GM19455 (cell line): ENCODE measurements at regions not wholly inside any gene's neighbourhood (a gene's known extent, or its start where the extent isn't known, plus 50 kb on each side); places are given as distances from the start of the nearest gene placed in this dataset.

Source experiments
- ATAC-seq: cut with Tn5 transposase; IDR thresholded peaks from one replicate; pipeline ENCODE4 v1.9.1; 2021; ENCODE audit not compliant: unreplicated experiment

DNA sequence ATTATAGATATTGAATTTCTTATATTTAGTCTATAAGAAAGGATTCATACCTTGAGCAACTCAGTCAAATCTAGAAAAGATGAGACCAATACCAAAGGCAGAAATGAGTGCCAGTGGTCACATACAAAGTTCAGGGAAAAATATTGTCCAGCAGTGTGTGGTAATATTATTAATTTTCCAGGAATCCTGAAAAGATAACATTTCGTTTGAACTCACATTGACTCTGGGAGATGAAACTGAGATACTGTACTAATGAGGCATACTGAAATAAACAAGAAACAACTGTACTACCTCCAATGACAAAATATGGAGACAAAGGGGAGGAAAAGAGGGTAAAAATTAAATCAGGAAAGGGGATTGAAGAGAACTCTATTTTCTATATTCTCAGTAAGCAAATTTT is 212.4 kb downstream of the TRAM1L1 start:
- ATAC-seq: no peak

DNA sequence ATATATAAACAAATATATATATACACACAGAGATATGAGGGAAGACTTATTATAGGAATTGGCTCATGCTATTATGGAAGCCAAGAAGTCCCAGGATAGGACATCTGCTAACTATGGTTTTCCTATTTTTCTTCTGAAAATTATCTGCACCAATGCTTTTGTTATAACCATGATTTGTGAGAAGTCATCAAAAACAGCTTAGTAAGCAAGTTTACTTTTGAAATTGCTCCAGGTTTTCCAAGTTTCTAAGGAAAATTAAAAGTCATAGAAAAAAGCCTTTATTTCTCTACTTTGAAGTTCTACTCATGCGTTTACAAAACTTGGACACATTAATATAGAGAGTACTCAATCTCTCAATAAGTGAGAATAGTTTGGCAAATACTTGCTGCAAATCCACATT is 213.1 kb downstream of the TRAM1L1 start:
- no peak for ATAC-seq

DNA sequence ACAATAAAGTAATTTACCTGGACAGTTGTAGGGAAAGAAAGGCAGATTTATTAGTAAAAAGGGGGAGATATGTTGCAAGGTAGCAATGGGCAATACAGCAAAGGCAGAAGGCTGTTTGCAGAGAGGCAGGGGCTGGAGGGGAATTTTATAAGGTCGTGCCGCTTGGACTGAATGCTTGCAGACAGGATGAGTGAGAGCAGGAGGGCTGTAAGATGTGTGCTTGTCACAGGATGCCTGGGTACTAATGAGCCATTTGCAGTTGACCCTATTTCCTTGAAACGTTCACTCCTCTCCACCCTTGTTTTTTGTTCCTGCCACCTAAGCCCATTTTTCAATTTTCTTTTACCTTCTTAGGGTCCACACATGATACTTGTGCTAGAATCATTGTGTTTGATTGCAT is 214.7 kb downstream of the TRAM1L1 start:
- no peak for ATAC-seq

DNA sequence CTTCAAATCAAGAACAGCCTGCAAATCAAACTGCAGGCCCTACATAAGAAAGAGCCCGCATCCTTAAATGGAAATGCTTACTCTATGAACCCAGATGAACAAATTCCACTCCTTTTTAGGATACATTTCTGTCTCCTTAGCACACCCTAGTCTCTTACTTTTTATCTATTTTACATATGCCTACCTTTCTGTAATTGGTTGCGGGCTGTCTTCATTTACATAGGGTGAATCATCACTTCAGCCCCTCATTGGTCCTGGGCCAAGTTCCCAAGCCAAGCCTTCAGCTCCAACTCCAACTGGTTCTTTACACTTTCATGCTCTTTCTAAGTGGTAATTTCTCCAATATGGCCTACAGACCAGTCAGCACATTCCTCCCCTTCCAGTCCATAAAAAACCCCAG is 219.3 kb downstream of the TRAM1L1 start:
- no peak for ATAC-seq

DNA sequence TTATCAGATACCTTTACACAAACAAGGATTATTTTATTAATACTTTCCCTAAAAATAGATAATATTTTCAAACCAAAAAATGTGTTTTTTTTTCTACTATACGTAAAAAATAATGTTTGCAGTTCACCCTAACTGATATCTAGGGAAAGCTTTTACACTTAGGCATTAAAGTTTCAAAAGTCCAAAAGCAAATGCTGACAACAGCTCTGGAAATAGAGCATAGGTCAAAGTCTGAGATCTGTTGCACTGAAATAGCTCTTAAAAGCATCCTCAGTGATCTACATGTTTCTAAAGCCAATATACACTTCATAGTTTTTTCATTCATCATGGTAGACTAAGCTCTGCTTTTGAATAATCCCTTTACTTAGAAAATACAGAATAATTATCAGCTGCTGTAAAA is 222.8 kb downstream of the TRAM1L1 start:
- ATAC-seq: no peak

DNA sequence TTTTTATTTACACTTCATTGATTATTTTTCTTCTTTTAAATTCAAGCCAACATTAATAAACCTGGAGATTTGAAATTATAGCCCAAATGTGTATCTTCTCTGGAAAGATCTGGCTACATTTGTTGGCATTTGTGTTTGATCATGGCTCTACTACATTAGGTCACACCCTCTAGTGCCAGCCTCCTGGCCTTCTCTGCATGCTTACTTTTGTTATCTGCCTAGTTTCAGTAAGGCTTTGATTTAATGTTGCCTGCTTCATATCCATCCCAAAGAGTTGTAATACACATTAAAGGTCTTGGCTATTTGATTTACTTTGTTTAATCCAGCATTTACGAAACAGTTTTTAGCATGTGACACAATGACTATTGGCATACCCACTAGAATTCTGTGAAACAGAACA is 224.5 kb downstream of the TRAM1L1 start:
- no peak for ATAC-seq

DNA sequence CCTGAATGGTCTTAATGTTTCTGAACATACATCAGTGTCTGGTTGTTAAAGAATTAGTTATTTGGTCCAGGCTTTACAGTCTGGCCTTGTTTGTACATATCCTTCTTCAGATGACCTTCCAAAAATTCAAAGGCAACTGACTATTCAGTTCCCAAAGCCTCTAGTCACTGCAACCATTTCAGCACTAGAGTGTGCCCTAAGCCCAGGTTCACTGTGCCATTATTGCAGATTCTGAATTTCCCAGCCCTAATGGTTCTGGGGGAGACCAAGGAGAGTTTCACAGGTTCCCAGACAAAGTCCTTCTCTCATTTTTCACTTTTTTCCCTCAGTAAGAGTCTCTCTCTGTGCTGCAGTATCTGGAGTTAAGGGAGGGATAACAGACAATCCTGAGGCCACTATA is 235.8 kb downstream of the TRAM1L1 start:
- ATAC-seq: no peak

DNA sequence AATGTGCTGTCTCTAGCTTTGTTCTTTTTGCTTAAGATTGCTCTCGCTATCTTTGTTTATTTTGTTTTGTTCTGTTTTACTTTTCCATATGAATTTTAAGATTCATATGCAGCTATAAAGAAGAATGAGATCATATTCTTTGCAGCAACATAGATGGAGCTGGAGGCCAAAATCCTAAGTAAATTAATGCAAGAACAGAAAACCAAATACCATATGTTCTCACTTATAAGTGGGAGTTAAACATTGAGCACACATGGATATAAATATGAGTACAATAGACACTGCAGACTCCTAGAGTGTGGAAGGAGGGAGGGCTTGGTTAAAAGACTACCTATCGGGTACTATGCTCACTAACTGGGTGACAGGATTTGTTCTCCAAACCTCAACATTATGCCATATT is 237.8 kb downstream of the TRAM1L1 start:
- no peak for ATAC-seq

DNA sequence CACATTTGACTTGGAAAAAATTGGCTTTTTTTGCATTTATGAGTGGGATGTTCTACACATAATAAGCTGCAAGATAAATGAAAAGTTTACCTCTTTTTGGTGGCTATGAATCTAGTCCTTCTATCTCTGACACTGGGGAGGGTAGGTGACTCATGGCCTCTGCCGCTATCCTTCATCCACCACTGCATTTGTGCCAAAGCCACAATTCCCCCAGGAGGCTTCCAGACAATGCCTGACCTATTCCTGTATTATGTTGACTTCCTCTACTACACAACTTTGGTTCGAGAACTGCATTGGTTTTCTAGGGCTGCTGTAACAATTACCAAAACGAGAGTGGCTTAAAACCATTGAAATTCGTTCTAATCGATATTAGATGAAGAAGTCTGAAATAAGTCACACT is 245.6 kb downstream of the TRAM1L1 start:
- no peak for ATAC-seq

DNA sequence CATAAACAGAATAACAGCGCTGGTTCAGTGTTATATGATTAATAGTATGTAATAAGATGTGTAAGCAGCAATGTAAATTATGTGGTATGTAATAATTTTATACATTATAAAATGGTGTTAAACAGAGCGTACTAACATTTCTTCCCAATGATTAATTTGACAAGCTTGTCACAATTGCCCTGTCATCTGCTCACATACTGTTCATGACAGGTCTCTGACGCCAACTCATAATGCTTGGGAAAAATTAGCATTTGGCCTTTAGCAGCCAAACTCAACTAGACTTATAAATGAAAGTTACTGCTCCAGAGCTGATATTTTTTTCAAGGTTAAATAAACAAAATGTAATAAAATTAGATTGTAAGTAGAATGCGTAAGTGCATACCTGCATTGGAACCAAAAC is 246.8 kb downstream of the TRAM1L1 start:
- no peak for ATAC-seq

DNA sequence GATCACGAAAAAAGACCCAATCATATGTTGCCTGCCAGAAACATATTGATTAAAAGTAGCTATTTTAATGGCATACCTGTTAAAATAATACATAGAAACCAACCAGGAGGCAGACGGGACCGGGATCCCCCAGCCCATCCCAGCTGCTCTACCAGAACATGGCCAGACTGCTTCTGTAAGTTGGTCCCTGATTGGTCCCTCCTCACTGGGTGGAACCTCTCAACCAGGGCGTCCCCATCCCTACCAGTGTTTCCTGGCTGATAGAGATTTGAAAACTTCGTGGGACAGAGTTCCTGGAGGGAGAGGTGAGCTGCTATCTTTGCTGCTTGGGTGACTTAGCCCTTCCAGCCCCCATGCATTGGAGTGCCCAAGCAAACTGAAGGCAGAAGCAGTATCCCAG is 256.2 kb downstream of the TRAM1L1 start:
- ATAC-seq: no peak

DNA sequence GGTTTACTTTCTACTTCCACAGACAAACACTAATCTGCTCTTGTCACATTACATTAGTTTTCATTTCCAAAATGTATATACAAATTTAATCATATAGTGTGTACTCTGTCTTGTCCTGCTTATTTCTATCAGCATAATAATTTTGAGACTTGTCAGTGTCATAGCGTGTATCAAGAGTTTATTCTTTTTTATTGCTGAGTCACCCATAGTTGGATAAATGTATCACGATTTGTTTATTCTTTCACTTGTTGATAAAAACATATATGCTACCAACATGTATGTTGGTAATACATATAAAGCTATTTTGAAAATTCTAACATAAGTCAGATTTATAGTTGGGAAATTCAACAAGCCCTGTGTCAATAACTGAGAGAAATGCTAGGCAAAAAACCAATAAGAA is 261.2 kb downstream of the TRAM1L1 start:
- ATAC-seq: no peak

DNA sequence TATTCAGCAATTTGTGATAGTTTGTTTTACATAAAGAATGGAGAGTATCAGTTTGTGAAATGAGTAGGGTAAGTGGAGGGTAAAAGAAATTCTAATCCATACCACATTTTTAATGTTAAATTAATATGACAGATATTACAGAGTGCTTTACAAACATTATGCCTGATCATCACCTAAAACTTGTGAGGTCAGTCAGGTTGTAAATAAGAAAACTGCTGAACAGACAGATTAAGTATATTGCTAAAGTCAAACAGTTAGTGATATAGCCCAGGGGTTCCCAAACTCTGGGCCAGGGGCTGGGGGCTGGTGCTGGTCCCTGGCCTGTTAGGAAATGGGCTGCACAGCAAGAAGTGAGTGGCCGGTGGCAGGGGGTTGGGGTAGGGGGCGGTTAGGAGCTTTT is 273.6 kb downstream of the TRAM1L1 start:
- ATAC-seq: no peak

DNA sequence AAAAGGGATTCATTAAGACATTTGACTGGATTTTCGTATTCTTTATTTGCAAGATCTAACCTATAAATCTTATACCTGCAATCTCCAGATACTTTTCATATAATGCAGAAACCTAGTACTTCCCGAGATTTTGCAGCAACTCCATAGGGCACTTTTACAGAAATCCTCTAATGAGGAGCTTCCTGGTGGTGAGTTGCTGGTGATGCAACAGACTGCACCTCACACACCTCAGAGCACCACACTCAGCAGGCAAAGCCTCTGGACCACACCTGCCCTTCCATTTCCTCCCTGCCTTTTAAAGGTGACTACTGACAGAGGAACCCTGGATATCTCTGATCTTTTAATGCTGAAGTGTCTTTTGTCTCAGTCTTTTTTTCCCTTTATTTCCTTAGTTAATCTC is 289.4 kb downstream of the TRAM1L1 start:
- ATAC-seq: no peak

DNA sequence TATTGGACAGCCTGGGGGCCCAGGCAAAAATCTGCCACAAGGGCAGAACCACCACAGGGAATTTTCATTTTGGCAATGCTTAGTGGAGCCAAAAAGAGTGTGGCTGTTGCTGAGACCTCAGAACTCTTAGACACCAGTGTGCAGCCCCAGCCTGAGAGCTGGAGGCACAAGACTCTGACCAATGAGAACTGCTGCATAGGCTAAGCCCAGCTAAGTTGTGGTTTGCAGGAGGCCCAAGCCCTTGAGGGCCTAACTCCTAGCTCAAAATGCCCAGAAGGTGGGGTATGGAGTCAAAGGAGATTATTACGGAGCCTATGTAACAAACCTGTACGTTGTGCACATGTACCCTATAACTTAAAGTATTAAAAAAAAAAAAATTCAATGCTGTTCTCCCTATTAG is 296.7 kb downstream of the TRAM1L1 start:
- no peak for ATAC-seq

DNA sequence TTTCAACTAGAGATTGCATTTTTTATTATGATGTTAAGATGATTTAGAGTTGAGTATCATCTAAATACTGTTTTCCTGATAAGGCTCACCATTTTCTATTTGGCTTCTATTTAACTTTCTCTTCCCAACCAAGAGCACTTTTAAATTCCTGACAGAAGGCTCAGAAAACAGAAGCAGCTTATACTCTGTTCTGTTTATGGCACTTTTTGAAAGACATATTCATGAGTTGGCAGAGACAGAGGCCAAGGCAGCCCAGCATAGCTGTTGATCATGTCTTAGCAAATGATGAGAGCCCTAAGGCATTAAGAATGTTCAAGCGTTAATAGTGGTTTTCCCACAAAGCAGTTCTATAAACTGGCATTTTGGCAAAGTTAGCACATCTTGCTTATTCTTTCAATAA is 330.3 kb downstream of the TRAM1L1 start:
- ATAC-seq: no peak

DNA sequence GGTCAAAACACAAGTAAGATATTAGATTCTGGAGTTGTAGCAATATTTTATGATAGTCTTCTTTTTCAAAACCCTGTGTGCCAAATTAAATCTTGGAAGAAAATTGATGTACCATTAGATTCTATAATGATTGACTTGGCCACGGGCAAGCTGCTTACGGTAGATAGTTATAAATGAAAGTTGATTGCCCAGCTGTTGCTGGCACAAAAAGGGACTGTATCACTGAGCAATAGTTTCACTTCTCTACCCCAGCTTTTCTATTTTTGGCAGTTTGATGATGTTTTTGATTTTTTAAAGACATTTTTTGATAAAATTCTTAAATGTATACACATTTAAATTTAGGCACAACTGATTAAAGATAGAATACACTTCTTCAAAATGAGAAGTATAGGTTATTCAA is 333.3 kb downstream of the TRAM1L1 start:
- ATAC-seq: no peak

DNA sequence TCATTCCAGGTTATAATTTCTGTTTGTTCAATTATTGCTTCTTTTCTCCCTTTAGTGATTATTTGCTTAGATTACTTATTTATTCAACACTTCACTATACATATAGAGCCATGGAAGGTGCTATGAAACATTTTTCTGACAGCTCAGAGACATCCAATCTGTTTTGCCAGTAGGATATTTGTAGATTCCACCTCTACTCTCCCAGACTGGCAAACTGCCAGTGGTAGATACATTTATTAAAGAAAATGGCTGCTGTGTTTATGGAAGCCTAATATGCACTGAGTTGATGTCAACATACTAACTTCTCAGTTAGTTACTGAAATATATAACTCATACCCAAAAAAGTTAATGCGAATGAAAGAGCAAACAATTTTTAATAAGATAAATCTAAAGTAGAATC is 348.6 kb downstream of the TRAM1L1 start:
- no peak for ATAC-seq

DNA sequence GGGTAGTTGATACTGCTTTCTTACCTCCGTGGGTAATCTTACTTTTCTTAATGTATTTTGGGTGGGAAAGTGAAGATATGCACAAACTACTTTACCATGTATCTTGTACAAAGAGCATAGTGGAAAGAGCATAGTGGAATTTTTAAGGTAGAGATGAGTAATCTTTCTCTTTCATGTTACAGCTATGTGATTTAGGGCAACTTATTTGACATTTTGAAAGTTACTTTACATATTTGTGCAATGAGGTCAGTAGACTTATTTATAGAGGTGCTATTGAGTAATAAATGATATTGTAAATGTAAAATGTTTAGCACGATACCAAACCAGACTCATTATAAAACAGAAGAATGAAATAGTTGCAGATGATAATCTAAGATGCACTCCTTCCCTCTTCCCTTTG is 351.2 kb downstream of the TRAM1L1 start:
- ATAC-seq: no peak

DNA sequence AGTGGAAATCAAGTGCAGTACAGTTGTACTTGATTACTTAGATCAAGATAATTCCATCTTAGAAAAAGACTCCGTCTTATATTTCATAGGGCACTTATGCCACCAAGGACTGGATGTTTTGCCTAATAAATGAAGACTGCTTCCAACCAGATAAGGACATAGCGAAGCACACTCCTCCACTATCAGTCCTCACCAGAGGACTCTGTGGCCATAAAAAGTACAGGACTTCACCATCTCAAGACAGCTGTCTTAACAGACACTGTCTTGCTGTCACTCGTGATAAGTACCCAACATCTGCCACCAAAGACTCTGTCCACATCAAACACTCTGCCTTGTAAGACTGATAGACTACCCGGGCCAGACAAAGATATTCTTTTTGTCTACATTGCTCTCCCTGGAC is 352.0 kb downstream of the TRAM1L1 start:
- ATAC-seq: no peak

DNA sequence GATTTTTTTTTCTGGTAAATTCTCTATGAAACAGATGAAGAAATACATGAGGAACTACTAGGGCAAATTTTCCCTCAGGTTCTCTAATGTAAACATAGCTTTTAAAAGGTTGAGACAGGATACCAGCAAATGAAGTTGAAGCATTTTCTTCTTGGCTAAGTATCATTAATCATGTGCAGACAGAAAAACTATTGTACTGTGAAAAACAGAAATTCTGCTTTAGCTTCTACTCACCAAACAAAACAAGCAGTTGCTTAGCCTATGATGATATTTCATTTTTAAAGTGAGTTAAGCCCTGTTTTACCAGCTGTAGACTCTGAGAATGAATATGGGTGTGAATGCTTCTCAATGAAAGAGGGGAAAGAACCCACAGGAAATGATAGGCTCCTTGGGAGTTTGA is 358.9 kb downstream of the TRAM1L1 start:
- no peak for ATAC-seq

DNA sequence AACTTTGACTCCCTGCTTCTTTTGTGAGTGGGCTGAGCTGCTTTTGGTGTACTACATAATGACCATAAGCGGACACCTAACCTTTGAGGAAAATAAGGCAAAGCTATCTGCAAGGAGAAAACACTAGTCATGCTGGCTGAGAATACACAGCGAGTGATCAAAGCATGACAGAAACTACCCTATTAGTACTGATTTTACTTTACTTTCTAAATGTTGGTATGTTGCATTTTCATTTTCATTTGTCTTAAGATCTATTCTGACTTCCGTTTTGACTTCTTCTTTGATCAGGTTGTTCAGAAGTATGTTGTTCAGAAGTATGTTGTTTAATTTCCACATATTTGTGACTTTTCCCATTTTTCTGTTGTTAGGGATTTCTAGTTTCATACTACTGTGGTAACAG is 361.1 kb downstream of the TRAM1L1 start:
- ATAC-seq: peak; percentile 99

DNA sequence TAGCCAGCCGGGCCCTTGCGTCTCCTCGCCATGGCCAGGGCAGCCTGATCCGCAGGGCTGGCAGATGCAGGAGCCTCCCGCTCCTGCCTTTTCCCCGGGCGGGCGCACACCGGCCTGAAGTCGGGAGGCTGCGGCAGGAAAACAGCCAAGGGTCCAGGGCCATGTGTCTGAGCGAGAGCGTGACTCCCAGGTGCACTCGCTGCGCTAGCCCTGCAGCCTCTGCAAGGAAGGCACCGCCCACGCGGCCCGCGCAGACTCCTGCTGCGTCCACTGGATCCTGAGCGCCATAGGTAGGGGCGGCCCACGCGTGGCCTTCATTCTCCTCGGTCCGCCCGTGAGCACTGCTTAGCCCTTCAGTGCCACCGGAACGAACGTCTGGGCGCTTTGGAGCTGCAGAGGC is 379.9 kb downstream of the TRAM1L1 start:
- no peak for ATAC-seq

DNA sequence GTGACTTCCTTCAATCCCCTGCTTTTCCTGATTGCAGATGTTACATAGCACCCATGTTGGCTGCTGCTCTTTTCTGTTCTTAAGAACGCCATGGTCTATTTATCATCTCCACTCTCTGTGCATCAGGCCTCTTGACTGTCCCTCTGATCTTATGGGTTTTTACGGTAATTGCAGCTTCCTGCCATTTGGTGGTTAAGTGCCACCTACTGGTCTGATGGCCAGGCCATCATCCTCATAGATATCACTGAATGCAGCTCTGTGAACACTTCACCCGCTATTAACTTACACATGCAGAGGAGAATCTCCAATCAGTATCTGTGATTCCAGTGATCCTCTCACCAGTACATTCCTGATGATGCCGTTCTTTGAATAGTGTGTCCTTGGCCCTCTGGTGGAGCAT is 382.4 kb downstream of the TRAM1L1 start:
- no peak for ATAC-seq
